ENCODE measurements at regions not wholly inside any gene's neighbourhood (a gene's known extent, or its start where the extent isn't known, plus 50 kb on each side); places are given as distances from the start of the nearest gene placed in this dataset.

DNA sequence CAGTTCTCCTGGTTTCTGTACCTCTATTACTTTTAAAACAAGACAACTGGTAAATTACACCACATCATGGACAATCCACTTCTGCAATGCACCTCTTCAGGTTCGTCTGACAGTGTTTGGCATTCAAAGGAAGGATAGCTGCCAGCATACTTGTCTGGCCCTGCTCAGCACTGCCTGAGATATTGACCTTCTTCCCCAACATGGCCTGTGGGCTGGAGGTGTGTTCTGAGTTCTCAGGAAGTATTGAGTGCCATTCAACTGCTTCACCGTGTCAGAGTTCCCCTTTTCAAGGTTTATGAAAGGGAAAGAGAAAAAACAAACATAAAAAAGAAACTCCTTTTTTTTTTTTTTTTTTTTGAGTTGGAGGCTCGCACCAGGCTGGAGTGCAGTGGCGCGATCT lies 267.9 kb upstream of the SASH1 start:
- H3K4me3 ChIP-seq (ENCODE audit: low read depth, low read length) = no peak overlapping the region
- TF ChIP-seq, protein P1, sequence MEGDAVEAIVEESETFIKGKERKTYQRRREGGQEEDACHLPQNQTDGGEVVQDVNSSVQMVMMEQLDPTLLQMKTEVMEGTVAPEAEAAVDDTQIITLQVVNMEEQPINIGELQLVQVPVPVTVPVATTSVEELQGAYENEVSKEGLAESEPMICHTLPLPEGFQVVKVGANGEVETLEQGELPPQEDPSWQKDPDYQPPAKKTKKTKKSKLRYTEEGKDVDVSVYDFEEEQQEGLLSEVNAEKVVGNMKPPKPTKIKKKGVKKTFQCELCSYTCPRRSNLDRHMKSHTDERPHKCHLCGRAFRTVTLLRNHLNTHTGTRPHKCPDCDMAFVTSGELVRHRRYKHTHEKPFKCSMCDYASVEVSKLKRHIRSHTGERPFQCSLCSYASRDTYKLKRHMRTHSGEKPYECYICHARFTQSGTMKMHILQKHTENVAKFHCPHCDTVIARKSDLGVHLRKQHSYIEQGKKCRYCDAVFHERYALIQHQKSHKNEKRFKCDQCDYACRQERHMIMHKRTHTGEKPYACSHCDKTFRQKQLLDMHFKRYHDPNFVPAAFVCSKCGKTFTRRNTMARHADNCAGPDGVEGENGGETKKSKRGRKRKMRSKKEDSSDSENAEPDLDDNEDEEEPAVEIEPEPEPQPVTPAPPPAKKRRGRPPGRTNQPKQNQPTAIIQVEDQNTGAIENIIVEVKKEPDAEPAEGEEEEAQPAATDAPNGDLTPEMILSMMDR (IDR thresholded peaks at IDR 0.05; ENCODE audit: control insufficient read depth, extremely low read depth, insufficient read depth) = no peak
- DNase-seq (ENCODE audit: low read depth) = no peak

DNA sequence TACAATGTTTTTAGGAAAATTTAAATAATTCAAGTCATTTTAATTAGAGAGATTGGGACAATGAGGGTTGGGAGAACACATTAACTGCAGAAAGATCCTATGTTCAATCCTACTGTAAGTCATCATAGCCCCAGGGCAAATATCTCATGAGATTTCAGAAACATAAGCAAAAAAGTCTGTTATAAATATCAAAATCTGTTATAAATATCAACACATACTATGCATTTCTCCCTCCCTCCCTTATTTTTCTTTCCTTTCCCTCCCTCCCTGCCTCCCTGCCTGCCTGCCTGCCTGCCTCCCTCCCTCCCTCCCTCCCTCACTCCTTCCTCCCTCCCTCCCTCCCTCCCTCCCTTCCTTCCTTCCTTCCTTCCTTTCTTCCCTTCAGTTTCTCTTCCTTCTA lies 267.3 kb upstream of the SASH1 start:
- TF ChIP-seq, protein P1 (IDR thresholded peaks at IDR 0.05; ENCODE audit: control insufficient read depth, extremely low read depth, insufficient read depth) = no peak

DNA sequence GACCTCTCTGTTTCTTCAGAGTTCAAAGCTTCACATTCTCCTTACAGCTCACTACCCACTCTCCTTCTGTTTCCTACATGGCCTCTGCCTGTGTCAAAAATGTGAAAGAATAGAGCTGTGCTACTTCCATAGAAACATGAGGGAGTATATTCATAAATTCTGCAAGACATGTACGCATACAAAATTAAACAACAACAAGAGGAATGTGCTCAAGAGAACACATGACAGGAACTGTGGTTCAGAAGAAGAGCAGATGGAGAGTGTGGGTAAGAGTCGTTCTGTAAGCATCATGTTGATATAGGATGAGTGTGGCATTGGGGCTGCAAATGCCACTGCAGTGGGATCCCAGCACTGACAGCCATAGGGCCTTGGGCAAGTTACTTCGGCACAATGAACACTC lies 266.6 kb upstream of the SASH1 start:
- H3K4me3 ChIP-seq (ENCODE audit: low read depth, low read length) = no peak overlapping the region
- TF ChIP-seq, protein P1 (IDR thresholded peaks at IDR 0.05; ENCODE audit: control insufficient read depth, extremely low read depth, insufficient read depth) = no peak
- DNase-seq (ENCODE audit: low read depth) = no peak

More for the DNA sequence above, 267.3 kb upstream of the SASH1 start:
- no peak overlapping the region for H3K4me3 ChIP-seq (ENCODE audit: low read depth, low read length)
- no peak for DNase-seq (ENCODE audit: low read depth)

DNA sequence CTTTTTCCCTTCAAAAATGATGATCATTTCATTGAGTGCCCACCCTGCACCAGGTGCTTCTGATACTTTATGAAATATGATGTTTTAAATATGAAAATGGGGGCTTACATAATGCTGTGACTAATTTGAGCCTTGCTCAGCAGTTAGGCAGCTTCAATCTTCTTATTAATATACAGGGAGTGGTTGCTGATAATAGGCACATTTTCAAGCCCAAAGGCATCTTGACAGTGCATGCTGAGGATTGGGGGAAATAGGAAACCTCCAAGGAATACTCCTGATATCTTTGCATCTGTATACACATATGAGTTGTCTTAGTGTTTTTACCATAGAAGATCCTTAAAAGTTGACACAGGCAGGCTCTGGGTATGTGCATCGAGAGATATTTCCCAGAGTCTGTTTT lies 262.3 kb upstream of the SASH1 start:
- H3K4me3 ChIP-seq (ENCODE audit: low read depth, low read length) = no peak overlapping the region
- DNase-seq (ENCODE audit: low read depth) = no peak
- TF ChIP-seq, protein P1 (IDR thresholded peaks at IDR 0.05; ENCODE audit: control insufficient read depth, extremely low read depth, insufficient read depth) = no peak

DNA sequence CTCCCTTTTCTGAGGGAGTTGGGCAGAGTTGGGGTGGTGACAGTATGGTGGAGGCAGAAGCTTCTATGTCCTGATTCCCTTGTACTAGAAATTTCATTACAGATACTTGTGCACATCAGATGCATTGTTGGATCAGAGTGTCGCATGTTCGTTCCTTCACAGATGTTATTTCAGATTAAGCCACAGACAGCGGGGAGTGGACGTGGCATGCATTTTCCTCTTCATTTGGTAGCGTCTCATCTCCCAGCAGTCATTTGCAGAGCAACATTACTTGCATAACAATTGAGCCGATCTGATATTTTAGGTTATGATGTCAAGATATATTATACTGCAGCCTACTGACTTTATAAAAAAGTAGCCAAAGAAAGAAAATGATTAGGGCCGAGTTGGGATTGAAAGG lies 261.6 kb upstream of the SASH1 start:
- no peak for DNase-seq (ENCODE audit: low read depth)
- TF ChIP-seq, protein P1 (IDR thresholded peaks at IDR 0.05; ENCODE audit: control insufficient read depth, extremely low read depth, insufficient read depth) = no peak
- H3K4me3 ChIP-seq (ENCODE audit: low read depth, low read length) = no peak overlapping the region

DNA sequence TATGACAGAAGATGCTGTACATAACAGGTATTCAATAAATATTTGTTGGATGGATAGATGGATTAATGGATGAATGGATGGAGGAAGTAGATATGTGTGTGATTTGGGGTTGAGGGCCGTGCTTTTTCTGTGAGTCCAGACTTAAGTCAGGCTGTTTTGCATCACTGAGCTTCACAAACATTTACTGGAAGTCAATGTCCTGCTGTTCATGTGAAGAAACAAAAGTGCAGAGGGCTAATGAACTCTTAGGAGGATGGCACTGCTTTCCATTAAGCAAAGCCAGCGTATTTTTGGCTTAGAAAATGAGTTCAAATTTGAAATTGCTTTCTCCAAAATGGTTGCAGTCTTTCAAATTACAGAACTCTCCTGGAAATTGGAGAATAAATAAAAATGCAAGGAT lies 260.6 kb upstream of the SASH1 start:
- TF ChIP-seq, protein P1 (IDR thresholded peaks at IDR 0.05; ENCODE audit: control insufficient read depth, extremely low read depth, insufficient read depth) = no peak
- DNase-seq (ENCODE audit: low read depth) = no peak
- H3K4me3 ChIP-seq (ENCODE audit: low read depth, low read length) = no peak overlapping the region

DNA sequence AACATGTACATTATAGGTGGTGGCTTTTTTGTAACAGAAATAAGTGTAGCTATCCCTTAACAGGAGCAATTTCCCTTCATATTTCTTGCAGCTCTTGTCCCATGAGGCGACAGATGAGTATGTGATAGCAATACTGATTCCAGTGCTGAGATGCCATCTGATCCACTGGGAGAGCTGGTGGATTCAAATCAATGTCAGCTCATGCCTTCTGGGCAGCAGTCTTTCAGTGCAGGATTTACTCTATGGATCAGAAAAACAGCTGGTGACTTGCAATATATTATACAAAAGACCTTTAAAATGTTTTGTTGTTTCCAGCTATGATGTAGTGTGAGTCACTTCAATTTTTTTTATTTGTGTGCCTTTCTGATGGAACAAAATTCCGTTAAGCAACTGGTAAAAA lies 259.9 kb upstream of the SASH1 start:
- H3K4me3 ChIP-seq (ENCODE audit: low read depth, low read length) = no peak overlapping the region
- no peak for DNase-seq (ENCODE audit: low read depth)
- TF ChIP-seq, protein P1 (IDR thresholded peaks at IDR 0.05; ENCODE audit: control insufficient read depth, extremely low read depth, insufficient read depth) = no peak

Data from LNCaP clone FGC (cell line).